HG03565 (cell line): ENCODE measurements at regions not wholly inside any gene's neighbourhood (a gene's known extent, or its start where the extent isn't known, plus 50 kb on each side); places are given as distances from the start of the nearest gene placed in this dataset.
A peak's percentile ranks its signal among the peaks of the same experiment; 100 is the strongest.
"Not testable (repeated sequence)": the region's sequence is repeated elsewhere in the genome, so short reads cannot be mapped to it uniquely, and the experiment has no call there.

Experiments
- ATAC-seq: cut with Tn5 transposase; IDR thresholded peaks from one replicate; pipeline ENCODE4 v1.9.1; 2021; ENCODE audit warnings: mild to moderate bottlenecking, moderate library complexity; ENCODE audit not compliant: unreplicated experiment

DNA sequence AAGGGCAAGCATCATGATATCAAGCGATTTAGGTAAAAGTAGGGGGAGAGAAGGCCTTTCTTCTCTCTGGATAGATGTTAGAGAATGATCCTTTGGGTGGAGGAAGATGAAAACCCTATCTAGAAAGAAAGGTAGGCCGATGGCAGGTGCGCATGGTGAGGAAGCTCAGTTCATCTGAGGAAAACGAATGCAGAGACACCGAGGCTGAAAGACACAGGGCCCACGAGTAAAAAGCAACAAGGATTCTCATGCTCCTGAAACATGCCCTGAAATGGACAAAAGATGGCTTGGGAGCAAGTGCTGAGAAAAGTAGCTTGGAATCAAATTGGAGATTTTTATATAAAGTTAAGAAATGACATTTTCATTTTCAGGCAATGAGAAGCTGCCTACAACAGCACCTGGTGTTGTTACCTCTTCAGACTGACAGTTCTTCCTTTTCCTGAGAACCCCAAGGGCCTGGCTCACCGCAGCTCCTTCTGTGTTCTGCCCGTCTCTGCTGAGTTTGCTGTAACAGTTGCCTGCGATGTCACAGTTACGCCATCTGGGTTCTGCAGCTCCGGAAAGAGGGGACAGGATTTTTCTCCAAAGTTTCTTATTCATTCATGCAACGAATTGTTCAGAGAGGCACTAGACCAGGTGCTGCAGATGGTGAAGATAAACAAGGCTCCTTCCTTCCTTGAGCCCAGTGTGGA lies 402.0 kb upstream of the KLF6 start:
- ATAC-seq, result no peak

DNA sequence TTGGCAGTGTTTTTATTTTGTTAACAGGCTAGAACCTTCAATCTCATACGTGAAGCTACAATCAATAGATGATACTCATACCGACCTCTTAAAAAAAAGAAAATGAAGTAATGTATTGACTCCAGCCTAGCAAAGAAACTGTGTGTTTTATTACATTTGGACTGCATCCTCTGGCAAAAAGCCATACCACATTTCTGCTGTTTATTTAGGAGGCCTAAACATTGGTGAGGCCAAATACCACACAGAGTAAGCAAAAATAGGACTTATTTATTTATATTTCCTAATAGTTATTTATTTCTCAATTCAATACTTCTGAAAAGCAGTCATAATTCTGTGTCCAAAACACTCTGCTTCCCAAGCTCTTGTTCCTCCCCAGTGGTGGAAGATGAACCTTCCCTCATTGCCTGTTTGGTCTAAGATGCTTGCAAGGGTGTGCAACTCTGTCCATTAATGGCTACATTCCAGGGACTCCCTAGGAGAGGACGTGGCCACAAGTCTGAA lies 398.8 kb upstream of the KLF6 start:
- ATAC-seq, result no peak

DNA sequence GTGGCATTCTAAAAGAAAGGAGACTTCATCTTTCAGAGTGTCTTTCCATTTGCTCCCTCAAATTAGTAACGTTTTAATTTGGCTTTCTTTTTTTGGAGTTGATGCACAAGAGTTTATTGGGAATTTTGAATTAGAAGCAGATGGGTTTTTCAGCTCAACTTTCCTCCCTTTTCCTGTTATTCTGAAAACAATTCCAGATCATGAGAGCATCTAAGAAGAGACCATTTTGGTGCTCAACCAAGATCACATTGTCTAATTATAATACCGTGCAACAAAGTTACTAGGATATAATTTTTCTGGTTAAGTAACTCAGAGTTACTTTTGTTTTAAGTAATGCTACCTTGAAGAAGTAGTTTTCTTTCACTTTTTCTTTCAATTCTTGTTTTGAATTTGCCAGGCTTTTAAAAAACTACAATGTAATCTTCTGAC lies 396.6 kb upstream of the KLF6 start:
- no peak for ATAC-seq

DNA sequence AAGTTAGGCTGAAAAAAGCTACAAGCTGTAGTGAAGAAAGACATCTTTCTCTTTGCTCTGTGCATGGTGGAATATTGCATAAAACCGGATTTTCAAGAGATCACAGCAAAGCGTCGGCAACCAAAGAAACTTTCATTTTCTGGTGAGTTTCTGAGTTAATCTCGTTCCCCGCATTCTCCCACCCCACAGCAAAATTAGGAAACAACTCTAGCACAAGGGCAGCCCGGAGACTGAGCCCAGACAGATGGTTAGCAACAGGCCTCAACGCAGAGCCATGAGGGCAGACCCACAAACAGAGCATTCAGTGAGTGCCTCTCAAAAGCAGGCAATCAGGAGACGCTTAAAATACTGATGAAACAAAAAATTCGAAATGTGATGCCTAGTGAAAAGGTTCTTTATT lies 396.1 kb upstream of the KLF6 start:
- no peak for ATAC-seq

DNA sequence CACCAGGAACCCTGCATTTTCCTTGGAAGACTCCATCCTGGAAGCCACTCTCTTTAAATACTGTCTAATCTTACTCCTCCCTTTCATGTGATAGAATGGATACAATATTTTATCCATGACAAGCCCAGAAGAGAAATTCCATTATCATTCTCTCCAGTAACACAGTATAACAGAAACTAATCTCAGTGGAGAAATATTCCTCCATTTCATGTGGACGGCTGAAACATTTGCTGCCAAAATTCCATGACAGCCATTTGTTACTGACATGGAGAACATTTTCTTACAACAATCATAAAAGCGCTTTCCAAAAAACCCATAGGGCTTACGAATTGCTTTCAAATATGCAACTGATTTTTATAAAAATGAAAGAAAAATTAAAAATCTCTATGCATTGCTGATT lies 392.8 kb upstream of the KLF6 start:
- no peak for ATAC-seq

DNA sequence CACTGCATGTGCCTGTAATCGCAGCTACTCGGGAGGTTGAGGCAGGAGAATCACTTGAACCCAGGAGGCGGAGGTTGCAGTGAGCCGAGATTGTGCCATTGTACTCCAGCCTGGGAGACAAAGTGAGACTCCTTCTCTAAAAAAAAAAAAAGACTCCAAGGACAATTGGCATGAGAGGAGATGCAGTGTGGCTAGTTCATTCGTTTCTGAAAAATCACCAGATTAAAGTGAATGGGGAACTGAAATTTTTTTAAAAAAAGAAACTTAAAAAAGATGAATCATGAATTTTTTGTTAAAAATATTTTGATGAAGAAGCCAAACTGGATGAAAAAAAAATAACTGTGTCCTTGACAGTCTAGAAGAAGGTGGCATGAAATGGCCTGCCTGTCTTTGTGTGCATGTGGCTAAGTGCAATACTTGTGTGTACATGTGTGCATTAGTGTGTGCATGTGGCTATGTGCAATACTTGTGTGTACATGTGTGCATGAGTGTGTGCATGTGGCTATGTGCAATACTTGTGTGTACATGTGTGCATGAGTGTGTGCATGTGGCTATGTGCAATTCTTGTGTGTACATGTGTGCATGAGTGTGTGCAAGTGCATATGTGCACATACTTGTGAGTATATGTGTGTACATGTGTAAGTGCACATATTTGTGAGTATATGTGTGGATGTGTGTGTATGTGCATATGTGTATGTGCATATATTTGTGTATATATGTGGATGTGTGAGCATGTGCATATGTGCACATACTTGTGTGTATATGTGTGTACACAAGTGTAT lies 391.7 kb upstream of the KLF6 start:
- ATAC-seq, result no peak

DNA sequence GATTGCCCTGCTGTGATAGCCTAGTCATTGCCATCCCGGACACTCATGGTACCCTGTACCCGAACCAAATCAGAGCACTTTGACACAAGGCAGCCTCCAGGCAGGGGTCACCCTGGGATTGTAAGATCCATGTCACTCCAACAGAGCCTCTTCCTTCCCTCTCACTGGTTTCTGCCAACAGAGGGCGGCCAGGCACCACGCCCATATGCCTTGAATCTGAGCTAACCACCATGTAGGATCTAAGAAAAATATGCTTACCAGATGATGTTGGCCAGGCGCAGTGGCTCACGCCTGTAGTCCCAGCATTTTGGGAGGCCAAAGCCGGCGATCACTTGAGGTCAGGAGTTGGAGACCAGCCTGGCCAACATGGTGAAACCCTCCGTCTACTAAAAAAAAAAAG lies 389.2 kb upstream of the KLF6 start:
- ATAC-seq, result no peak

DNA sequence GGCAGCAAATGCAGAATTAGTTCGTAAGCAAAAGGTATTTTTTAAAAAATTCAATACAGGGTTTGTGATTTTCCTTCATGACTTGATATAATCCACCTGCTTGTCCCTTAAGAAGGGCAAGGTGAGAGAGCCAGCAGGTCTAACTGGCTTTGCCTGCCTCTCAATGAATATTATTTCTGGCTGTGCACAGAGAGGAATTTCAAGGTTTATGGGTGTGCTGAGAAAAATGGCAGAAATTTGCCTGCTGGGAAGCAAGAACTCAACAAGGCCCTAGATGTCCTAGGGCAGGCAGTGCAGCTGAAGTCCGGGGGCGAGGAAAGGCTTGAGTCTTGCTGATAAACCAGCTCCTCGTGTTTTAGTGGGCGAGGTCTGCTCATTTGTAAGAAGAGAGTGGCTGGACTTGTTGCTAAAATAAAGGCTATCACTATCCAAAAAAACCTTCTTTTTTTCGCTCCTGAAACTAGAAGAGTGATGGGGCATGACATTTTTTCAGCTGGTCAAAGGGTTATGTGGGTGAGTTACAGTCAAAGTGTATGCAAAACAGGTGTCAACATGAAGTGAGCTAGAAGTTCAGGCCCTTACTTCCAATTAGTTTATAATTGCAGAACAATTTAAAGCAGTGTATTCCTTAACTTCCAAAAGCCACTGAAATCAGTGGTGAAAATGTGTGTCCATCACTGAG lies 385.8 kb upstream of the KLF6 start:
- ATAC-seq, result peak; percentile 42

DNA sequence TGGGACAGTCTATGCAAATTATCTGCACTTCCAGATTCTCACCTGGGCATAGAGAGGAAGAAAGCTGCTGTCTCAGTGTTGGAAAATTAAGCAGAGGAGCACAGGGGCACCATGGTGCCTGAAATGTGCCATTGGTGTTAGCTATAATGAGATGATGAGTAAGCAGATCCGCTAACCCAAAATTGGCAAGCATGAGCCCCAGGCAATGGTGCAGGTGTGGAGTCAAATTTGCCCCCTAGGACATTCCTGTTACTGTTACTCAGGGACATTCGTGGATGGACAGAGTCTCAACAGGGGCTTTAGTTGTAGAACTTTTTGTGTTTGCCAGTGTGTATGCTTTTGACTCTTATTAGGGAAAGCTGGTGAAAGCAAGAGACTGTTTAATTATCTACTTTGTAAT lies 385.2 kb upstream of the KLF6 start:
- ATAC-seq, result no peak

DNA sequence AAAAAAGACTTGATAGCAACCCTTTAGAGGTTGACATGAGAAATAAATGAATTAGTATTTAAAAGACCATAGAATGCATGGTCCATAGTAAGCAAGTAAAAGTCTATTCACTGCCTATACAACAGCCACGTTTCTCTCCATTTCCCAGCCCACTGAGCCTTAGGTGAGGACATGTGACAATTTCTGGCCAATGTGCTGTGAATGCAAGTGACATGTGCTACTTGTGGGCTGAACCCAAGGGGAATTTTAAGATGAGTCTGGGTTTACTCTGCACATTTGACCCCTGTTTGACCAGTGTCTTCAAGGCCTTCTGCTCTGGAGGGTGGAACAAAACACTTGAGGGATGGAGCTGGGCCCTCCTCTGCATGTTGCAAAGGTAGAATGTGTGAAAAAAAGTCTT lies 384.4 kb upstream of the KLF6 start:
- no peak for ATAC-seq

DNA sequence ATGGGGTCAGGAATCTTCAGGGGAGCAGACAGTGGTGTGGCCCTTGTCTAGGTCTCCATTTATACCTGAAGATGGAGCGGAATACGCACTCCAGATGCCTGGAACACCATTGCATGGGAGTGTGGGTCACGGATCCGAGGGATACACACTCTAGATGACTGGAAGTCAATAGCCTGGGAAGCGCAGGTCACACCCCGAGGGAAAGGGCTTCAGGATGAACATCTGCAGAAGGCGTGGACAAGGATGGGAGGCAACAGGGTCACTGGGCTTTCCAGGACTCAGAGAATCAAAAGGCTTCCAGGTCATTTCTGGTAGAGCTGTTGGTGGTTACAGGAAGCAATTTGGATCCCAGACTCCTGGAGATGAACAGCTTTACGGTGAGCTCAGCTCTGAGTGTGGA lies 382.2 kb upstream of the KLF6 start:
- ATAC-seq, result no peak

DNA sequence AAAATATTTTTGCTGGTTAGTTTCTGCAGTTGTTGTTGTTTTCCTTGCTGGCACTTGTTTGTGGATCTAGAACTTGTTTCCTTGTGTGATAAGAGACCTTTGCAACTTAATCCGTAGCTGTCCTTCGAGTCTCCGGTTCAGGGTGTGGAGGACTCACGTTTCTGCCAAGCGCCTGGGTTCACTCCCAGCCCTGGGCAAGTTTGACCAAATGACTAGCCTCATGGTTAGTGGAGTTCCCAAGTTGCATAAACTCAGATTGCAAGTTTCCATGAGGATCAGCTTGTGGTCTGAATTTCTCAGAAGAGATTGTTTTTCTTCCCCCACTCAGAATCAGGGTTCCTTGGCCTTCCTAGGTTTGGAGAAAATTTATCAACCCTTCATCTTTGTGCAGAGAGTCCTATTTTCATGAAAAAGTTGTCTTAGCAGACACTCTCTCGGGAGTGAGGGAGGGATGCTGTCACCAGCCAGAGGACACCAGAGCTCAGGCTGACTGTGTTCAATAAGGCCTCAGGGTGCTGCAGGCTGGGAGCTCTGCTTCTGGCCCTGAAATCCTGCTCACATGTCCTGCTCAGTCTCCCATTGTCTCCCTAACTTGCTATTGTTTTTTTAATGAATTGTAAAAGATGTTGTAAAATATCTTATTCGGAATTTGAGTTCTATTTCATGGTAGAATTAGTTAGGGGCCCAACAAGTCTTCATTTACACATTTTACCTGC lies 377.7 kb upstream of the KLF6 start:
- ATAC-seq, result no peak

DNA sequence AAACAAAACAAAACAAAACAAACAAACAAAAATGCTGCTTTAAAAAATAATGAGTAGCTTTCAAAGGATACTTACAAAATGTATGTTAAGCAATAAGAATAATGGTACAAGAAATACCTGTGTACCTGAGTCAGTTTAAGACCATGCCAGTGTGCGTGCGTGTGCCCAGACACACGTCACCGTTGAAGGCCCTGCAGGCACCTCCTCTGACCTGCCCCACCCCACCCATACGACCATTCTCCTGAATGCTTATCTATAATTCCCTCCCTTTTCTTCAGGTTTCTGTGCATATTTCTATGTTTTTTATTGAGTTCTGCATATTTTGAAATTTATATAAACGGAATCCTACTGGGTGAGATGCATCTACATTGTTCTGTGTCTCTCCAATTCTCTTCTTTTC lies 374.2 kb upstream of the KLF6 start:
- ATAC-seq, result no peak

DNA sequence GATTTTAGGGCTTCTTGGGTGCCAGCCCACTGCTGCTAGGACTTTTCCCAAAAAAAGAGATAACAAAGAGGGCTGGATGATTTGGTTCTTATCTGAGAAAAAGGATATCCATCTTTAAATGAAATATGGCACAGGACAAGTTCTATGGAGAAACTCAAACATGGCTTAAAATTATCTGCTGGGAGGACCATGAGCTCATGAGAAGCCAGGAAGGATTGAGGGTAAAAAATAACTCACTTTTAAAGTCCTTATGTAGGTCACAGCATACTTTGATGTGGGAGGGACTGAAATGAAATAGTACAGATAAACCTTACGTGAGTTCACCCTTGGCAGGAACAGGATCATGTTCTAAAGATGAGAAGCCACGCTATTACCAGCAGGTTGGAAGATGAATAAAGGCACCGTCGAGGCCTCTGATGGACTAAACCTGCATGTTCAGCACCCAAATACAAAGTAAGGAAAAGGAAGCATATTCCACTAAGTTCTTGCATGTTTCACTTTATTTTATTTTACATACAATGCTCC lies 369.2 kb upstream of the KLF6 start:
- ATAC-seq, result no peak

DNA sequence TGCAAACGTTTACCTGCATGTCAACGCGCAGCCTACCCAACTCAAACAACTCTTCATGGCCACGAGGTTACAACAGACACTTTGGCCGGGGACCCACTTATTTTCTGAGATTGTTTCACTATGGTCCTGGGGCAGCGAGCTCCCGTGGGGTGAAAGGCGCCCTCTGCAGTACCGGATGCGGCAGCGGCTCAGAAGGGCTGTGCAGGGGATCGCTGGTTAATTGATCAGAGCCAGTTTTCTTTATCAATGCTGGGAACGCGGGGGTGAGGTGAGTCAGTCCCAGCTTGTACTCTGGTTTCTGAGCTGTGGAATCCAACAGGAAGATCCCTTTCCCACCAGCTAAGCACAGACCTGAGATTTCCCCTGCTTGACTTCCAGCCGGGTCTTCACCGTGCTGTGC lies 366.5 kb upstream of the KLF6 start:
- no peak for ATAC-seq

DNA sequence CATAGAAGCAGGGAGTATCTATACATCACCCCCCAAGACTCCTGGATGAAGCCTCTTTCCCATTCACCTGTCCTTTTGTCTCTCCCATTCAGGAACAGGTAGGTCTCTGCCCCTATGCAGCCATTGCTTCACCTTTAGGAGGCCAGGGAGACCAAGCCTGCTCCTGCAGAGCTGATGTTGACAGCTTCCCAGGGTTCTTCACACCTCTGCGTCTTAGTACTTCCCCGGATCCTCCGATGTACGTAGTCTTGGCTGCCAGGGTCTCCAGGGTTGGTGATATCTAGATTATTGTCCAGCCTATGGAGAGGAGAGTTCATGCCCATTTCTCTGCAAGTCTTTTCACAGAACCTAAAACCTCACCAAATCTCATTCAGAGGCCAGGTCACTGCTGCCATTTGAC lies 365.7 kb upstream of the KLF6 start:
- ATAC-seq, result no peak

DNA sequence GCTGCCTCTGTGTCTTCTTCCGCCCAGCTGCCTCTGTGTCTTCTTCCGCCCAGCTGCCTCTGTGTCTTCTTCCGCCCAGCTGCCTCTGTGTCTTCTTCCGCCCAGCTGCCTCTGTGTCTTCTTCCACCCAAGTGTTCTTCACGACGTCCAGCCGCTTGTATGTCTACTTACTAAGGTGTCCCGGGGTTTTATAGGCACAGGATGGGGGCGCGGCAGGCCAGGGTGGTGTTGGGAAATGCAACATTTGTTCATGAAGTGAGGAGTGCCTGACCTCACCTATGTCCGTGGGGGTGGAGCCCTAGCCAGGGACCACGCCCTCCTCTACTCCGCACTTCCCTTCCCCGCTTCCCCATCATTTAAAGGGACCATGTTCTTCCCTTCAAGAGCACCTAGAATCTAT lies 364.5 kb upstream of the KLF6 start:
- ATAC-seq, result not testable (repeated sequence)

DNA sequence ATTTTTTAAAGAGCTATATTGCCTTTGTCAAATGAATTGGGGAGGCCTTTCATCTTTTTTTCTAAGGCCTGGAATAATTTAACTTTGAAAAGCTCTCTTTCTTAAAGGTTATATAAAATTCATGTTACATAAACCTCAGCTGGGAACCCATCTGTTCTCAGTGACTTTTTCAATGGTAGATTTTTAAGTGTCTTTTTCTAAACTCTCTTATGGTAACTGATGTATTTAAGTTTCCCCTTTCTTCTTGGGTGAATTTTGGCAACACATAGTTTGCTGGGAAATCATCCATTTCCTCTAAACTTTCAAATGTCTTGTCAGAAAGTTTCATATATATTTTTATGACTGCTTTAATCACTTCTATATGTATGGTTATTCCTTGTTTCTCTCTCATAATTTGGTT lies 362.2 kb upstream of the KLF6 start:
- ATAC-seq, result no peak

DNA sequence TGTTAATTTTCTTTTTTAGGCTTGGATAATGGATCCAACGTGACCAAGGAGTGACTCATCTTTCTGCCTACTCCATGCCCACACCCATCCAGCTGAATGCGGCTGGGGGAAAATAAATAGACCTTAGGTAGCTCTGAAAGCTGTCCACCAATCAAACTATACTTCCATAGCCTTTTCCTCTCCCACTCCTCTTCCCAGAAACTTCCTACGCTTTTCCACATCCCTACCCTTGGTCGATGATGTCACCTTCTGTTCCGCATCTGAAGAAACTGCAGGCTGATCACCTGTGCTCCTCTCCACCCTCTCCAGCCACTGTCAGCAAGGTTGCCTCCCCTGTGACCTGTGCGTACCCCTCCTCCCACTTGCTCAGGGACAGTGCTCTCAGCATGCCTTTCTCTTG lies 359.8 kb upstream of the KLF6 start:
- ATAC-seq, result no peak

DNA sequence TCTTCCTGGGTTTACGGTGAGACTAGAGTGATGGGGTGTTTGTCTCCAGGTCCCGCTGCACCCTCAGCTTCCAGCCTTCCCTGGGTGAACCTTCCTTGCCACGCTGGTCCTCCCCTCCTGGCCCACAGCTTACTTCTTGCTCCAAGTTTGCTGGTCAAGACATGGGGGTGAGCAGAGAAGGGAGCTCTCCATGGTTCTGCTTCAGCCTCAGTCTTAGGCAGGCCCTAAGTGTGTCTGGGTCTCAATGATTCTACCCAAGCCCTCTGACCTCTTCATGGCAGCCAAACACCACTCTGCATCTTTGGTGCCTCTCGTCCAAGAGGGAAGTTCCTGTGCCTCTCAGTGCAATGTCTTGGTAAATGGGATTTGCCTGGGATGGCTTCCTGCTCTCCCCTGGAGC lies 356.5 kb upstream of the KLF6 start:
- no peak for ATAC-seq

DNA sequence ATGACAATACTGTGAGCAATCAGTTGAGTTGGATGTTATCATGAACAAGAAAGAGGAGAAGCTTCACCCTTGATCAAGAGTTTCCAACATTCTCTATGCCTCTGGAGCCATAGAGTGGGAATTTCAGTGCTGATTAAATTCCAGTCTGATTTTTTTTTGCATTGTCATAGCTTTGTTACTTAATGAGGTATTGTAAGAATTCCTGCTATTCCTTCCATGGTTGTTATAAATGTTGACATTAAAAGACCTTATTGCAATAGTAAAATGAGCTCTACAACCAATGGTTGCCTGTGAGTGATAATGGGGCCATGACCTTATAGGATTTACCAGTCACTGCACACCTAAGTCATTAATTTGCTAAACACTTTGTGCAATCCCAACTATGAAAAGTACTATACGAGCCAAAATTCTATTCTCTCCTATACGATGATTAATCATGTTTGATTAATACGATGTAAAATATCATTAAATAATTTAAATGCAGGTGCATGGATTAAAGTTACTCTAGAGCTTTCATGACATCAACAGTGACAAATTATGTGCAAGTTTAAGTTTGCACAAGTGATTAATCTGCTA lies 353.2 kb upstream of the KLF6 start:
- ATAC-seq, result no peak
